ENCODE measurements at regions not wholly inside any gene's neighbourhood (a gene's known extent, or its start where the extent isn't known, plus 50 kb on each side); places are given as distances from the start of the nearest gene placed in this dataset.

- no peak for DNase-seq
Observed at GRCh38 chr3:193998123-193998448, 137.9 kb upstream of the HES1 start.

GRCh38 chr3:193998628-193999195, 137.2 kb upstream of the HES1 start:
- no peak for DNase-seq

GRCh38 chr3:194000100-194000499, 135.8 kb upstream of the HES1 start:
- no peak for DNase-seq

- no peak for DNase-seq
Observed at GRCh38 chr3:194000712-194001111, 135.2 kb upstream of the HES1 start.

GRCh38 chr3:194001728-194002459, 134.1 kb upstream of the HES1 start:
- no peak for DNase-seq

- DNase-seq = peak; percentile 82
Observed at GRCh38 chr3:194003114-194004057, 132.6 kb upstream of the HES1 start.

GRCh38 chr3:194005930-194006501, 129.9 kb upstream of the HES1 start:
- peak; percentile 53 for DNase-seq

- DNase-seq = peak; percentile 30
Observed at GRCh38 chr3:194007592-194008337, 128.2 kb upstream of the HES1 start.

- DNase-seq = peak; percentile 60
Observed at GRCh38 chr3:194009019-194009418, 126.9 kb upstream of the HES1 start.

GRCh38 chr3:194009892-194010533, 125.9 kb upstream of the HES1 start:
- no peak for DNase-seq

GRCh38 chr3:194011807-194012206, 124.1 kb upstream of the HES1 start:
- DNase-seq = no peak

GRCh38 chr3:194013928-194014327, 122.0 kb upstream of the HES1 start:
- DNase-seq = no peak

- DNase-seq = no peak
Observed at GRCh38 chr3:194014756-194015155, 121.2 kb upstream of the HES1 start.

GRCh38 chr3:194019398-194020165, 116.4 kb upstream of the HES1 start:
- no peak for DNase-seq

GRCh38 chr3:194022052-194022451, 113.9 kb upstream of the HES1 start:
- DNase-seq = no peak

GRCh38 chr3:194022816-194023215, 113.1 kb upstream of the HES1 start:
- DNase-seq = no peak

- DNase-seq = peak; percentile 40
Observed at GRCh38 chr3:194023501-194024280, 112.3 kb upstream of the HES1 start.

- DNase-seq = no peak
Observed at GRCh38 chr3:194025119-194025518, 110.8 kb upstream of the HES1 start.

GRCh38 chr3:194025951-194026350, 110.0 kb upstream of the HES1 start:
- no peak for DNase-seq

- DNase-seq = no peak
Observed at GRCh38 chr3:194028434-194029004, 107.4 kb upstream of the HES1 start.
